HG02840 (cell line): ENCODE measurements at regions not wholly inside any gene's neighbourhood (a gene's known extent, or its start where the extent isn't known, plus 50 kb on each side); places are given as distances from the start of the nearest gene placed in this dataset.

ENCODE experiments used
- ATAC-seq: cut with Tn5 transposase; IDR thresholded peaks from one replicate; pipeline ENCODE4 v1.9.1; 2021; ENCODE audit warnings: mild to moderate bottlenecking, moderate library complexity, moderate number of reproducible peaks; ENCODE audit not compliant: unreplicated experiment, low FRiP score

DNA sequence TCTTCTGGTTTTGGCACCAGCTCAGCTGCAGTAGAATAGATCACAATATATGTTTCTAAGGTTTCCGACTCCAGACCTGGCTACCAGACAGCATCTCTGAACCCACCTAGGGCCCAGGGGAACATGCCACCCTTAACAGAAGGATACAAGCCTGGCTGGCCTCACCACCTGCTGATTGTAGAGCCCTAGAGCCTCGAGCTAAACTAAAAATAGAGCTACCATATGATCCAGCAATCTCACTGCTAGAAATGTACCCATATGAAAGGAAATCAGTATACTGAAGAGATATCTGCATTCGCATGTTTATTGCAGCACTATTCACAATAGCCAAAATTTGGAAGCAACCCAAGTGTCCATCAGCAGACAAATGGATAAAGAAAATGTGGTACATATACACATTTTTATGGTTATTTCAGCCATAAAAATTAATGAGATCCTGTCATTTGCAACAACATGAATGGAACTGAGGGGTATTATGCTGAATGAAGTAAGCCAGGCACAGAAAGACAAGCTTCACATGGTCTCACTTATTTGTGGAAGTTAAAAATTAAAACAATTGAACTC is 242.4 kb upstream of the SLC39A10 start:
- no peak for ATAC-seq

DNA sequence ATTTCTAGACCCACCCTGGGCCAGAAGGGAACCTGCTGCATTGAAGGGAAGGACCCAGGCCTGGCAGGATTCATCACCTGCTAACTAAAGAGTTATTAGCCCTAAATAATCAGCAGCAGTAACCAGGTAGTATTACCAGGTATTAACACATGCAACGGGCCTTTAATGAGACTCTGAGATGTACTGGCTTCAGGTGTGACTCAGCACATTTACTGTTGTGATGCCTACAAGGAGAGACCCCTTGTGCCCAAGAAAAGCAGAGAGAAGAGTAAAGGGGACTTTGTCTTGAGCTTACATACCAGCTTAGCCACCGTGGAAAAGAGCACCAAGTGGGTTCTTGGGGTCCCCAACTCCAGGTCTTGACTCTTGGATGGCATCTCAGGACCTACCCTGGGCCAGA is 243.1 kb upstream of the SLC39A10 start:
- no peak for ATAC-seq

DNA sequence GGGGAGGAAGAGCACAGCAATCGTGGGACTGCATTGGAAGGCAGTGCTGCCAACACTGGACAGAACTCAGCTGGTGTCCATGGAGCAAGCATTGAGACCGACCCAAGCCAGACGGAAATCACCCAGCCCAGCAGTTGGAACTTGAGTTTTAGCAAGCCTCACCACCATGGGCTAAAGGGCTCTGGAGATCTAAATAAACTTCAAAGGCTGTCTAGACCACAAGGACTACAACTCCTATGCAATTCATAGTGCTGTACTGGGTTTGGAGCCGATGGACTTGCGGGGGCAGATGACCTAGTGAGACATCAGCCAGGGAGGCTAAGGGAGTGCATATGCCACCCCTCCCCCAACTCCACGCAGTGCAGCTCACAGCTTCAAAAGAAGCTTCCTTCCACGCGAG is 243.6 kb upstream of the SLC39A10 start:
- ATAC-seq: no peak

DNA sequence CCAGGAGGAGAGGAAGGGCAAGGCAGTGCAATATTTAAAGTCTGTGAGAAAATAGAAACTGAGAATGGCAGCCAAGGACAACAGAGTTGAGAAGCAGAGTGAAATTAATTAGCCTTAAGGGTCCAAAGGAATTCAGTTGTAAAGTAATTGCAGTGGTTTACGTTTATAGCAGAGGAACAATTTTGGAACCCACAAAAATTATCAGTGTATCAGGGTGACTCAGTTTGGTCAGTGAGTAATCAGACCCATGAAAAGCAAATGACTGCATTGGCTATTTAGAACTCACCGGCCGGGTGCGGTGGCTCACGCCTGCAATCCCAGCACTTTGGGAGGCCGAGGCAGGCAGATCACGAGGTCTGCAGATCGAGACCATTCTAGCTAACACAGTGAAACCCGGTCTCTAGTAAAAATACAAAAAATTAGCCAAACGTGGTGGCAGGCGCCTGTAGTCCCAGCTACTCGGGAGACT is 245.8 kb upstream of the SLC39A10 start:
- ATAC-seq: no peak

DNA sequence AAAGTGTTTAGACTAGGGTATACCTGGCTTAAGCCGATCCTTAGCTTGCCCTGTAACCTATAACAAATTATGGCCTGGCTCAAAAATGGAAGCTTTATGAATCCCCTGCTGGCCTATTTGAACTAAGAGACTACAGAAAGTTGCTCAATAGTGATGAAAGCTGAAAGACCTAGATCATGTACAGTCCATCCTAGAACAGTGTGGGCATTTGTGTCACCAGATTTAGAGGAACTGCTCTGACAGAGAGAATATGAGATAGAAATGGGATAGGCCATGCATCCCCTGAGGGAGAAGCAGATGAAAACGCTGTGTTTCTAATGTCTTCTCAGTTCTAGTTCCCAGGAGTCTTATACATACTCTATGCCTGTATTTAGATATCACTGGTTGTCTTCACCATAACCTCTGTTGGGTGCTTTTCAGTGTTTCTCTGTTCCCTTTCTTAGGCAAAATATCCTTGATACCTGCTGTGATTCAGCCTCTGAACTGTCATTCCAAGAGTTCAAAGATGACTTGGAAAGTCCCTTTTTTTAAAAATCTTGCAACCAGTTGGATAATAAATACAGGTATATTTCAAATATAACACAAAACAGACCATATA is 246.9 kb upstream of the SLC39A10 start:
- ATAC-seq: peak; percentile 70

DNA sequence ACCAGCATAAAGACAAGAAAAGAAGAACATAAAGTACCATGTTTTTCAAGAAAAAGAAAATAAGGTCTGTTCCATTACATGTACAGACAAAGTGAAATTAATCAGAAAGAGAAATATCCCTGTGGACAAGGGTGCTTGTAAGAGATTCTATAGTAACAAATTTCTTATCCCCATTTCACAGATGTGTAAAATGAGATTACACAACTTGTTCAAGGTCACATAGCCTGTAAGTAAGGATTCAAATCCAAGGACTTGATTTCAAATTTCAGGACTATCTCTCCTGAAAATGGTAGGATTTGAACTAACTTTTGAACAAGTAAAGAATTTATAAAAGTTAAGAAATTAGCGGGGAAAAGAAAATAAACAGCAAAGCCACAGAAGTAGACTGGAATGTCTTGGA is 248.2 kb upstream of the SLC39A10 start:
- ATAC-seq: no peak

DNA sequence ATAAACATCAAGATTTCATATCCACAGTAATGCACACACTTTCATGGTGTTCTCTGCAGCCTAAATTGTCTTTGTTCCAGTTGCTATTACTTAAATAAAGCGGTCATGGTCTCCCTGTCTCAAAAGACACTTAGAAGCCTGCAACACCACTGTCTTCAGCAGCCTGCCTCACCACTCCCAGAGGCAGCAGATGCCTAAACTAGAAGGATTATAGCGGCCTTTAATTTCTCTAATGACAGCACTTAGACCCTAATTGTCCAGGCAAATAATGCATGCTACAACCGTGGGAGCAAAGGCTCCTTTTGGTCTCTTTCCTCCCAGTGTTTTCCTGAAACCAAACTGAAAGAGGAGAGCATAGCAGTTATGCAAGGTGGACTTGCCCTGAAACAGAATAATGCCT is 248.8 kb upstream of the SLC39A10 start:
- ATAC-seq: no peak

DNA sequence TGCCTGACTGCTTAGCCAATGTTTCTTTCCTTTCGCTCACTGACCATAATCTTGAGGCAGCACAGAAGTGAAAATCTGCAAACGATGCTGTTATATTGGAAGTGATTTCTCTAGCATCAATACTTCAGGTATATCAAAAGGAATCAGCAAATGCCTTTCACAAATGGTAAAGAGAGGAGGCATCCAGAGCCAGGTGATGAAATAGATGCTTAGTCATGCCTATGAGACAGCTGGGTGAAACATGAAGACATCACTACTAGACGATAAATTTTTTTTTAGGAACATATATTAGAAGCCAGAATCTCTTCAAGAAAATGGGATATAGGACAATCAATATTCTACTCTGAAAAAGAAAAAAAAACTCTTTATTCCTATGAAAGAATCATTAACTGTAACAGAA is 249.2 kb upstream of the SLC39A10 start:
- no peak for ATAC-seq

DNA sequence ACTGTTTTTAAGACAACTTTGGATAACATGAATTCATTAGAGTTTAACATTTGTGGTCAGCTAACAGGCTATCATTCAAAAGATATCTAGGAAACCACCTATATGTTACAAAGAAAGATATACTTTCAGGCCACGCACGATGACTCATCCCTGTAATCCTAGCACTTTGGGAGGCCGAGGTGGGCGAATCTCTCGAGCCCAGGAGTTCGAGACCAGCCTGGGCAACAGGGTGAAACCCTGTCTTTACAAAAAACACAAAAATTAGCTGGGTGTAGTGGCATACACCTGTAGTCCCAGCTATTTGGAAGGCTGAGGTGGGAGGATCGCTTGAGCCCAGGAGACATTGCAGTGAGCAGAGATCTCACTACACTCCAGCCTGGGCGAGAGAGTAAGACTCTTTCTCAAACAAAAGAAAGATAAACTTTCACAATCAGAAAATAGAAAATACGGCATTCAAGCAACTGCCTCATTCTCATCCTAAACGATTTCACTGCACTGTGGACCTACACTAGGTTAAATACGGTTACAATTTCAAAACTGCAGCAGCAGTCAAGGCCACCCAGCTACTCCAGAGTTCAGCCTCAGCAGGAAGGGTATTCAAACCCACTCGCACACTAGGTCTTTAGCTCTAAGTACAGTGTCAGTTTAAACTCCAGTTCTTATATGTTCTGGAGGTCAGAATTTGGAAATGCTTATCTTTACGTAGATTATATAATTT is 250.0 kb upstream of the SLC39A10 start:
- no peak for ATAC-seq

DNA sequence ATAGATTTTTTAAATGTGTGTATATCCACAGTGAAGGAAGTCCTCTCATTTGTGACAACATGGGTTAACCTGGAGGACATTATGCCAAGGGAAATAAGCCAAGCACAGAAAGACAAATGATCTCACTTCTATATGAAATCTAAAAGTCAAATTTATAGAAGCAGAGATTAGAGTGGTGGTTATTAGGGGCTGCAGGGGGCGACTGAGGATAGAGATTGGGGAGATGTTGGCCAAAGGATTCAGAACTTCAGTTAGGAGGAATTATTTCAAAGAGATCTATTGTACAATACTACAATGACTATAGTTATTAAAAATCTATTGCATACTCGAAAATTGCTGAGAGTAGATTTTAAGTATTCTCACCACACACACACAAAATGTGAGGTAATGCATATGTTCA is 252.4 kb upstream of the SLC39A10 start:
- ATAC-seq: no peak

DNA sequence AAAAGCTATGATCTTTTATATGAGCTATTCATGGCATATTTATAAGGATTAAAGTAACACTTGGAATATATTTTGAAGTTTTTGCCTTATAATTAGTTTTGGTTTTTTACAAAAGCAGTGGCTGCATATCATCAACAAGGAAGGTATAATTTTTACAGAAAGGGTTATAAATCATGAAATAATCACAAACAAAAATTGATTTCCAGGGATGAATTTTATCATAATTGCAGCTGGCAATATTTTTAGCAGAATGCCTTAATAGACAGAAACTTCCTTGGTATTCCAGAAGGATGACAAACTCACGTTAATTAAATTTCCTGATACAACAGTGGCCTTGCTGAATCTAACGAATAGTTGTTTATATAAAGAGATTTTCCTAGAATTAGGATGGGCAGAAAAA is 260.5 kb upstream of the SLC39A10 start:
- ATAC-seq: no peak

DNA sequence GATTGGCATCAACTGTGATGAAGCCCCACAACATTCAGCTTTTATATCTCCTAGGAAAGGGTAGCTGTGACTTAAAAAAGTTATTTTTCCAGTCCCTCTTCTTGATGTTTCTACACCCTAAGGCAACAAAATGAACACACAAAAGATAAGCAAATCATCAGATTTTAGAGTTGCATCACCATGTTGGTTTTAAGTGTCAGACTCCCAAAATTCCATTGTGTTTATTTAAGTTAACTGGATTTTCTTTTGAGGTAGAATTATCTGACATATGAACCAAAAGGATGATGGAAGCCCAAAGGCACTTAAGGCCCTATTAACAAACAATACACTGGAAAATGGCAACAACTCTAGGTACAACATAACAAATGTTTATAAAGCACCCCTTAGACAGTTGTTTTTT is 261.7 kb upstream of the SLC39A10 start:
- ATAC-seq: no peak

DNA sequence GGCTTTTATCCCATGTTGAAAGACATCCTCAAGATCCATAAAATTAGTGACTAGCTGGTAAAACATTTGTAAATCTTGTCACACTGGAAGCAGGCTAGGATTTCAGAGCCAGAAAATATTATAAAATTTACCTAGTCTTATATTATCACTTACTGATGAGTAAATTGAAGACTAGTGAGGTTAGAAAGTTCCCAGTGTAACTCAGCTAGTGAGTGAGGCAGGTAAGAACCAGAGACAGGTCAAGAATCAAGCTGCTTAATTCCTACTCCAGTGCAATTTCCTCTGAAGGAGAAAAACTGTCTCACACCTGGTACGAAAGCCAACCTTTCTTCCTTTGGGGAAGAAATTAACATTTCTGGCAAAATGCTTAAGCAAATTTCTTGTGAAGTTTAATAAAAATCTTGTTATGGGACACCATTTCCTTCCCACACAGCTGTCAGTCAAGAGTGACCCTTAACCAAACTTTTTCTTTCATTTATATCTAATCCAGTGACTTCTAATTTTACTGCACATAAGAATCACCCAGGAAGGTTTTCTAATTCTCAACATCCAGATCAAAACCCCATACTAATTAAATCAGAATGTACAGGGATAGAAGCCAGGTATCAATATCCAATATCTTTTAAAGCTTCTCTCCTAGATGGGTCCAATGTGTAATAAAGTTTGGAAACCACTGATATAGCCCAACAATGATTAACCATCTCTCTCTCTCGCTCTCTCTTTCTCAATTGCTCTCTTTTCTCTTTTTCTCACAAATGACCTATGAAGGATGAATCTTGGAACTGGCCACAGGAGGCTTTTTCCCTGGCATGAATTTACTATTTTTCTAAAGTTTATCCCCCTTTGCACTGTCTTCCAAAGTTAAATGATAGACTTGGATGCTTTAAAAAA is 264.3 kb upstream of the SLC39A10 start:
- ATAC-seq: peak; percentile 79

DNA sequence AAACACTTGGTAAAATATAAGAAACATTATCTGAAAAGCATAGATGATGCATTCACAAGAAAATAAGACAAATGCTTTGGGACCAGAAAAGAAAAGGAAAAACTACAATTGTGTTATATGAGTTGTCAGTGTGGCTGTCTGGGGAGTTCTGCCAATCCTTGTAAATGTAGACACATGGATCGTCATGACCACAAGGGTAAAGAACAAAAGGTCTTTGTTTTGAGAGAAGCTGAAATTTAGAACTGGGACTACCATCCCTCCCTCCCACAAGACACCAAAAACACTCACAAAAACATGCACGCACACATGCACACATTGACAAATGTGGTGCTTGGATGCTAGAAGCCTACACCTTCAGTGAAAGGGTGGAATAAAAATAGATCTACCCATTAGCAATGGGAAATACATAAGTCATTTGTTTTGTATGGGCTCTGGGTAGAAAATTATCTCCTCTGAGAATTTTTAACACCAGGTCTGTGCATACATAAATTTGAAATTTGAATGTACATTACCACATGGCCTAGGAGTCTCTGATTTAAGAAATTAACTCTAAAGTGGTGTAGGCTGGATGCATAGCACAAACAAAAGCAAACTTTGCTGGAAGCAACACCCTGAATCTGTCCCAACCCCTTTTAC is 266.2 kb upstream of the SLC39A10 start:
- ATAC-seq: no peak

DNA sequence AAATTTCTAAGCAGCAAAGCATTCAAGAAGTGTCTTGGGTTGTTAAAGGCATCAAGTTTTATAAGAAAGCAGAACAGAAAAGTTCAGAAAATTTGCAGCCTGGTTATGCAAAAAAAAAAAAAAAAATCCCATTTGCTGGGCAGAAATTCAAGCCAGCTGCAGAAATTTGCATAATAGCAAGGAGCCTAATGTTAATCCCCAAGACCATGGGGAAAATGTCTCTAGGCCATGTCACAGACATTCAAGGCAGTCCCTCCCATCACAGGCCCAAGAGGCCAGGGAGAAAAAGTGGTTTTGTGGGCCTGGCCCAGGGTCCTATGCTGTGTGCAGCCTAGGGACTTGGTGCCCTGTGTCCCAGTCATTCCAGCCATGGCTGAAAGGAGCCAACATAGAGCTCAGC is 269.0 kb upstream of the SLC39A10 start:
- ATAC-seq: no peak

DNA sequence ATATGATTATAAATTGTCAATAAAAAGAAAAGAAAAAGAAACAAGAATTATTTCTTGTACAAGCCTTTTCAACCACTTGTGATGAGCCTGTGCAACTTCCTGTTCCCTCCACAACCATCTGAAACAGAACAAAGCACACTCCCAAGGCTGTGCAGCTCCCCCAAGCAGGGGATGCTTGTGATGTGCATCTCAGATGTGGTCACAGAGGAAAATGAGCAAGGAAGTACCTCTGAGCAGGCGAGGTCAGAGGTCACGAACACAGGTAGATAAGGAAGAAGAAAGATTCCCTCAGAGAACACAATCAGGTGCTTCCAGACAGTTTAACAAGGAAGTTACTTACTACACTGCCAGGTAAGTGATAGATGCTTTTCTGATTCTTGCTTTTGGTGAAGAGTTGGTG is 274.8 kb upstream of the SLC39A10 start:
- ATAC-seq: no peak

DNA sequence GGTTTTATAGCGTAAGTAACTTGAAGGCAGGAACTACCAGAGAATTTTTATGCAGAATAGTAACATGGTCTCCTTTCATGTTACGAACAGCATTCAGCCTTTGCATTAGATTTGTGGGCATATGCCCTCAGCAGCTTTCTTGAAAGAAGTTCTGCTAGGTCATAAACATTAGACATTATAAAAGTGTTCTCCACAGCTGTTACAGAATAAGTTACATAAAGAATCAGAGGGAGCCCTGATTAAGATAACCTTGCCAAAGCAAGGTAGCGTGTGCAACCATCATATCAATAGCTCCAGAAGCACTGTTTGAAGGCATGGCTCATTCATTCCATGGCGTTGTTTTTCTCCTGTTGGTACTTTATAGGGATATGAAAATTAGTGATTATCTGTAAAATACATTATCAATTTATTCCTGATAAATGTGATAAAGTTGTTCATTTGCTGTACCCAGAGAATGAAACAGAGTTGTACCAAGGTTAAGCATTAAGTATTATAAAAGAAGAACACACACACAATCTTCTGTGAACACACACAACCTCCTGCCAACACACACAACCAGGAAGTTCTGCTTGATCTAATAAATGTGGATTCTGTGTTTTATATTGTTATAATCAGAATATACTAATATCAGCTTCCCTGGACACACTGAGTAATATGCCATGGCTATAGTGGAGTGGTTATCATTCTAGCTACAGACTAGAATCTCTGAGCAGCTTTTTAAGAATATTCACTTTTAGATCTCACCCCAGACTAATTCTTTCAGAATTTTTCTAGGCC is 286.7 kb upstream of the SLC39A10 start:
- no peak for ATAC-seq

DNA sequence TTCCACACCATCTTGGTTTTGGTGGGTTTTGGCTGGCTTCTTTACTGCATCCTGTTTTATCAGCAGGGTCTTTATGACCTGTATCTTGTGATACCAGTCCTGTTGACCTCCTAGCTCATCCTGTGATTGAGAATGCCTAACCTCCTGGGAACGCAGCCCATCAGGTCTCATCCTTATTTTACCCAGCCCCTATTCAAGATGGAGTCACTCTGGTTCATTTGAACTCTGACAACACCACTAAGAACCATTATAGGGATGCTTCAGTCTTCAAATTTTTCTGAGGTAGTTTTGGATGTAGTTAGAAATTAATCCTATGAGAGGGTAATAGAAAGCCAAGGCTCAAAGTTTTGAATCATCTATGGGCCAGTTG is 287.8 kb upstream of the SLC39A10 start:
- ATAC-seq: no peak

DNA sequence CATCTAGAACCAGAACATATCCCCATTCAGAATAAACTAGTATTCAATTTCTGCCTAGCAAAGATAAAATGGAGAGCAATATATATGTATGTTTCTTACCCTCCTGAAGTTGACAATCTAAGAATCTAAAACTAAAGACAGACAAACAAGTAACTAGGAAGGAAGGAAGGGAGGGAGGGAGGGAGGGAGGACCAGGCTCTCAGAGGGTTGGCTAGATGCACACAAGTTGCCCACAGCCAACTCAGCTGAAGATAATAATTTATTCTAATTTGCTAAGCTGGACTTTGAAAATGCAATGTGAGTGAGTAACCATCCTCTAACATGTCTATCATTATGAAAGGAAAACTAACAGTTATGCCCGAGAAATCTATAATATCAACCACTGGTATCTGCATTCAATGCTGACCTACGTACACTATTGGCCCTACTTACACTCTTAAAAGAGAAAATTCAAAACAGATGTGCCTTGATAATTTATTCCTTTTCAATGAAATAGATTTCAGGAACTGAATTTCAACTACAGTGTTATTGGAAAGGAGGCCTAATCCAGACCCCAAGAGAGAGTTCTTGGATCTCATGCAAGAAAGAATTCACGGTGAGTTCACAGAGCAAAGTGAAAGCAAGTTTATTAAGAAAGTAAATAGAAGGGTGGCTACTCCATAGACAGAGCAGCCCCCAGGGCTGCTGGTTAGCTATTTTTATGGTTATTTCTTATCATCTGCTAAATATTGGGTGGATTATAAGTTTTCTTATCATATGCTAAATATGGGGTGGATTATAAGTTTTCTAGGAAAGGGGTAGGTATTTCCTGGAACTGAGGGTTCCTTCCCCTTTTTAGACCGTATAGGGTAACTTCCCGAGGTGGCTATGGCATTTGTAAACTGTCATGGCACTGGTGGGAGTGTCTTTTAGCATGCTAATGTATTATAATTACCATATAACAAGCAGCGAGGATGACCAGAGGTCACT is 288.5 kb upstream of the SLC39A10 start:
- ATAC-seq: no peak
